ENCODE measurements at regions not wholly inside any gene's neighbourhood (a gene's known extent, or its start where the extent isn't known, plus 50 kb on each side); places are given as distances from the start of the nearest gene placed in this dataset.

DNA sequence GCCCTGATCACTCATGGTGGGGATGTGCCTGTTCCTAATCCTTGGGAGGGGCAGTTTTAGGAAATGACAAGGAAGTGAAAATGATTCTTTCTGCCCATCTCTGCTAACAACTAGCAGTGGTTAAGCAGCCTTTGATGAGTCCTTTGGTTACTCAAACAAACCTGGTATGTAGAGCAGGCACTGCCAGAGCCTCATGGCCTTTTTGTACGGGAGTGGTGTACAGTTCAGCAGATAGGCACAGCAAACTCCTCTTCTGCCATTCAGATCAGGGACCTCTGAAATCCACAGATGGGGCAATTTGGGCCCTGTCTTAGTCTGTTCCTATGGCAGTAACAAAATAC lies 66.2 kb downstream of the FZD4 start:
- ChIA-PET POLR2A (no interaction called here), CTCF (no interaction called here)
- no TSS peak for BruUV-seq (replicated peaks)

DNA sequence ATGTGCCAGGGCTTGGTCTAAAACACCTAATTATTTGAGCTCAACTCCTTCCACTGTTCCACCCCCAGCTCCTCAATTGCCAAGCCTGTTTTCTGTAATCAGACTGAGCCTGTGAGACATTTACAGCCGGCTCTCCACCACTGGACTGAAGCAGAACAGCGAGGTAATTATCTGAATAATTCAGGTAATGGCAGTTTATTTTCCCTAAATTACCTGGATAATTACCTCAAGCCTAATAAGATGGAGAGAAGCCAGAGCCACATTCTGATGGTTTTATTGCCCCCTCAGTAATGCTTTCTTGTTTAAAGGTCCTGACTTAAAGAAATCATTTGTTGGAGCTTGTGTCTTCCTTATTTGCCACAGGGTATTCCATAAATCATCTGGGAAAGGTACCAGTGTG lies 64.2 kb downstream of the FZD4 start:
- Histone ChIP-seq H3K36me3 (ENCODE audit: control insufficient read depth, insufficient read depth, low read length) (no peaks in the 10 kb centered on the region), H3K4me3 (ENCODE audit: low read depth in 2 of 2, low read length in 2 of 2) (no peak overlapping the region), H3K4me1 (ENCODE audit: control insufficient read depth, insufficient read depth, low read length) (peaks cover 5% of the 10 kb centered on the region; the same call in 1 of the 2 replicates), H3K27me3 (ENCODE audit: control insufficient read depth, insufficient read depth, low read length) (no peaks in the 10 kb centered on the region), H3K27ac (ENCODE audit: low read length) (no peak overlapping the region), H3K9me3 (ENCODE audit: control insufficient read depth, insufficient read depth, low read depth, low read length) (no peaks in the 10 kb centered on the region)
- BruUV-seq (replicated peaks): no TSS peak
- intact Hi-C loops (cut with micrococcal nuclease; ENCODE audit: unreplicated experiment): no loop called here
- DNase-seq (ENCODE audit: low read depth, low spot score): no peak
- in situ Hi-C loops (cut with HindIII; ENCODE audit: low pct_unique_long_range_greater_than_20kb, low sequenced_read_pairs): no loop called here
- no peak for ATAC-seq
- POLR2A ChIA-PET: no interaction called here
- TF ChIP-seq POLR2AphosphoS5 (IDR thresholded peaks at IDR 0.05; ENCODE audit: low read depth, low read length) (no peak), SIN3A (IDR thresholded peaks at IDR 0.05; ENCODE audit: borderline replicate concordance, insufficient read depth, low read depth, low read length) (no peak)
- TF ChIP-seq, protein P1, sequence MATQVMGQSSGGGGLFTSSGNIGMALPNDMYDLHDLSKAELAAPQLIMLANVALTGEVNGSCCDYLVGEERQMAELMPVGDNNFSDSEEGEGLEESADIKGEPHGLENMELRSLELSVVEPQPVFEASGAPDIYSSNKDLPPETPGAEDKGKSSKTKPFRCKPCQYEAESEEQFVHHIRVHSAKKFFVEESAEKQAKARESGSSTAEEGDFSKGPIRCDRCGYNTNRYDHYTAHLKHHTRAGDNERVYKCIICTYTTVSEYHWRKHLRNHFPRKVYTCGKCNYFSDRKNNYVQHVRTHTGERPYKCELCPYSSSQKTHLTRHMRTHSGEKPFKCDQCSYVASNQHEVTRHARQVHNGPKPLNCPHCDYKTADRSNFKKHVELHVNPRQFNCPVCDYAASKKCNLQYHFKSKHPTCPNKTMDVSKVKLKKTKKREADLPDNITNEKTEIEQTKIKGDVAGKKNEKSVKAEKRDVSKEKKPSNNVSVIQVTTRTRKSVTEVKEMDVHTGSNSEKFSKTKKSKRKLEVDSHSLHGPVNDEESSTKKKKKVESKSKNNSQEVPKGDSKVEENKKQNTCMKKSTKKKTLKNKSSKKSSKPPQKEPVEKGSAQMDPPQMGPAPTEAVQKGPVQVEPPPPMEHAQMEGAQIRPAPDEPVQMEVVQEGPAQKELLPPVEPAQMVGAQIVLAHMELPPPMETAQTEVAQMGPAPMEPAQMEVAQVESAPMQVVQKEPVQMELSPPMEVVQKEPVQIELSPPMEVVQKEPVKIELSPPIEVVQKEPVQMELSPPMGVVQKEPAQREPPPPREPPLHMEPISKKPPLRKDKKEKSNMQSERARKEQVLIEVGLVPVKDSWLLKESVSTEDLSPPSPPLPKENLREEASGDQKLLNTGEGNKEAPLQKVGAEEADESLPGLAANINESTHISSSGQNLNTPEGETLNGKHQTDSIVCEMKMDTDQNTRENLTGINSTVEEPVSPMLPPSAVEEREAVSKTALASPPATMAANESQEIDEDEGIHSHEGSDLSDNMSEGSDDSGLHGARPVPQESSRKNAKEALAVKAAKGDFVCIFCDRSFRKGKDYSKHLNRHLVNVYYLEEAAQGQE (IDR thresholded peaks at IDR 0.05; ENCODE audit: insufficient read depth in 1 of 2, low read depth in 2 of 2, low read length in 1 of 2): no peak
- CTCF ChIA-PET: no interaction called here

More for the DNA sequence above, 66.2 kb downstream of the FZD4 start:
- Histone ChIP-seq H3K27ac (ENCODE audit: low read length) (no peak overlapping the region), H3K4me3 (ENCODE audit: low read depth in 2 of 2, low read length in 2 of 2) (no peak overlapping the region), H3K9me3 (ENCODE audit: control insufficient read depth, insufficient read depth, low read depth, low read length) (no peaks in the 10 kb centered on the region), H3K36me3 (ENCODE audit: control insufficient read depth, insufficient read depth, low read length) (no peaks in the 10 kb centered on the region), H3K27me3 (ENCODE audit: control insufficient read depth, insufficient read depth, low read length) (no peaks in the 10 kb centered on the region), H3K4me1 (ENCODE audit: control insufficient read depth, insufficient read depth, low read length) (peaks cover 5% of the 10 kb centered on the region; the same call in 1 of the 2 replicates)
- intact Hi-C loops (cut with micrococcal nuclease; ENCODE audit: unreplicated experiment) (no loop called here), in situ Hi-C loops (cut with HindIII; ENCODE audit: low pct_unique_long_range_greater_than_20kb, low sequenced_read_pairs) (no loop called here)
- peak; percentile 60 for ATAC-seq
- TF ChIP-seq, protein P2, sequence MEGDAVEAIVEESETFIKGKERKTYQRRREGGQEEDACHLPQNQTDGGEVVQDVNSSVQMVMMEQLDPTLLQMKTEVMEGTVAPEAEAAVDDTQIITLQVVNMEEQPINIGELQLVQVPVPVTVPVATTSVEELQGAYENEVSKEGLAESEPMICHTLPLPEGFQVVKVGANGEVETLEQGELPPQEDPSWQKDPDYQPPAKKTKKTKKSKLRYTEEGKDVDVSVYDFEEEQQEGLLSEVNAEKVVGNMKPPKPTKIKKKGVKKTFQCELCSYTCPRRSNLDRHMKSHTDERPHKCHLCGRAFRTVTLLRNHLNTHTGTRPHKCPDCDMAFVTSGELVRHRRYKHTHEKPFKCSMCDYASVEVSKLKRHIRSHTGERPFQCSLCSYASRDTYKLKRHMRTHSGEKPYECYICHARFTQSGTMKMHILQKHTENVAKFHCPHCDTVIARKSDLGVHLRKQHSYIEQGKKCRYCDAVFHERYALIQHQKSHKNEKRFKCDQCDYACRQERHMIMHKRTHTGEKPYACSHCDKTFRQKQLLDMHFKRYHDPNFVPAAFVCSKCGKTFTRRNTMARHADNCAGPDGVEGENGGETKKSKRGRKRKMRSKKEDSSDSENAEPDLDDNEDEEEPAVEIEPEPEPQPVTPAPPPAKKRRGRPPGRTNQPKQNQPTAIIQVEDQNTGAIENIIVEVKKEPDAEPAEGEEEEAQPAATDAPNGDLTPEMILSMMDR (IDR thresholded peaks at IDR 0.05): no peak
- TF ChIP-seq TCF7L2 (IDR thresholded peaks at IDR 0.05; ENCODE audit: low read depth, low read length): no peak
- DNase-seq (ENCODE audit: low read depth, low spot score): no peak

DNA sequence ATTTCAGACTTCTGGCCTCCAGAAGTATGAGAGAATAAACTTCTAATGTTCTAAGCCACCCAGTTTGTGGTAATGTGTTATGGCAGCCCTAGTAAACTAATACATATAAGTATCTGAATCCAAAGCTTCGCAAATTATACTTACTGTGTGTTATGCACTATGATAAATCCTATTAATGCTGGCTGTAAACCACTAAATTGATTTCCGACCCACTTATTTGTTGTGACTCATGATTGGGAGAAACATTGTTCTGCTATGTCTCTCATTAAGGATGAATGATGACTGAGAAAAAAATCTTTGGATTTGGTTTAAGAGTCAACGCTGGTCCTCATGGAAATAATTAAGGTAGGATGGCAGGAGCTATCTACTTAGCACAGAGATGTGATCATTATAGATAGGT lies 62.0 kb downstream of the FZD4 start:
- ATAC-seq (no peak), DNase-seq (ENCODE audit: low read depth, low spot score) (no peak)
- in situ Hi-C loops (cut with HindIII; ENCODE audit: low pct_unique_long_range_greater_than_20kb, low sequenced_read_pairs): no loop called here
- ChIA-PET POLR2A (no interaction called here), CTCF (no interaction called here)
- no peaks in the 10 kb centered on the region for H3K9me3 ChIP-seq (ENCODE audit: control insufficient read depth, insufficient read depth, low read depth, low read length)
- peaks cover 2% of the 10 kb centered on the region; the same call in 1 of the 2 replicates for H3K4me1 ChIP-seq (ENCODE audit: control insufficient read depth, insufficient read depth, low read length)
- no peak for TF ChIP-seq POLR2AphosphoS5 (IDR thresholded peaks at IDR 0.05; ENCODE audit: low read depth, low read length)
- no peaks in the 10 kb centered on the region for H3K36me3 ChIP-seq (ENCODE audit: control insufficient read depth, insufficient read depth, low read length)
- no peak overlapping the region for H3K4me3 ChIP-seq (ENCODE audit: low read depth in 2 of 2, low read length in 2 of 2)
- BruUV-seq (replicated peaks): no TSS peak
- H3K27ac ChIP-seq (ENCODE audit: low read length): no peak overlapping the region
- intact Hi-C loops (cut with micrococcal nuclease; ENCODE audit: unreplicated experiment): no loop called here
- no peaks in the 10 kb centered on the region for H3K27me3 ChIP-seq (ENCODE audit: control insufficient read depth, insufficient read depth, low read length)

Data from Panc1 (cell line).